Lower leg skin (tissue), 4 donors: ENCODE measurements at regions not wholly inside any gene's neighbourhood (a gene's known extent, or its start where the extent isn't known, plus 50 kb on each side); places are given as distances from the start of the nearest gene placed in this dataset.

Experiments used
- DNase-seq, 2 donors: peaks; one replicate each; pipeline ENCODE4 v3.0.0-alpha.2; 2019; ENCODE audit warnings: low spot score in 2 of 2
- H3K4me3 ChIP-seq: fragments of 200-600 bp; sonication (generic); 2 replicates; pipeline ENCODE4 v1.5.1; 2017; ENCODE audit warnings: mild to moderate bottlenecking, low read depth; ENCODE audit not compliant: poor library complexity, severe bottlenecking
- POLR2A ChIP-seq, 2 donors: fragments of 450-650 bp; IDR thresholded peaks; one replicate each; pipeline ENCODE4 v1.6.1; 2016 to 2017; ENCODE audit warnings: antibody characterized with exemption in 2 of 2, mild to moderate bottlenecking in 1 of 2, moderate library complexity in 1 of 2
- WGBS, 2 donors: methylation state at CpG; one replicate each; pipeline ENCODE4 v1.1.5; 2018; 5-methylcytosine and 5-hydroxymethylcytosine counted together
- intact Hi-C: fragments of 100-400 bp; cut with DNase I; formaldehyde crosslinking; loops from one replicate; pipeline ENCODE4 v1.15.0; 2023; ENCODE audit warnings: low total_unique reads
- TF ChIP-seq, protein P1 (sequence below), 3 donors: fragments of 450-650 bp; IDR thresholded peaks; one replicate each; pipeline ENCODE4 v1.5.1; 2016; ENCODE audit warnings: antibody characterized with exemption in 3 of 3, mild to moderate bottlenecking in 3 of 3, moderate library complexity in 2 of 3

DNA sequence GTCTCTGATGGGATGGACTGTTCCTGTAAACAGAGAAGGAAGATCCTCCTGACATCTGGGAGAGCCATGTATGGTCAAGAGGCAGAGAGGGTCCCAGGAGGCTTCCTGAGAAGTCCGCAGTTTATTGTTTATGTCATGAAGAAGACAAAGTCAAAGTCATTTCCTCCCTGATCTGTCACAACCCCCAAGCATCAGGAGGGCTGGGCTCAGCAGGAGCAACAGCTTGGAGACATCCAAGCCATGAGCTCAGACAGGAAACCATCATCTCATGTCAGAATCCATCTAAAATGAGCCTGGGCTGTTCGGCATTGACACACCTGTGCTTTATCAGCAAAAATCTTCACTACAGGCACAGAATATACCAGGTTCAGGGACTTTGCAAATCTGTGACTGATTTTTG is 325.0 kb upstream of the MSX2 start:
- intact Hi-C loops, result no loop called here
- TF ChIP-seq, protein P1, sequence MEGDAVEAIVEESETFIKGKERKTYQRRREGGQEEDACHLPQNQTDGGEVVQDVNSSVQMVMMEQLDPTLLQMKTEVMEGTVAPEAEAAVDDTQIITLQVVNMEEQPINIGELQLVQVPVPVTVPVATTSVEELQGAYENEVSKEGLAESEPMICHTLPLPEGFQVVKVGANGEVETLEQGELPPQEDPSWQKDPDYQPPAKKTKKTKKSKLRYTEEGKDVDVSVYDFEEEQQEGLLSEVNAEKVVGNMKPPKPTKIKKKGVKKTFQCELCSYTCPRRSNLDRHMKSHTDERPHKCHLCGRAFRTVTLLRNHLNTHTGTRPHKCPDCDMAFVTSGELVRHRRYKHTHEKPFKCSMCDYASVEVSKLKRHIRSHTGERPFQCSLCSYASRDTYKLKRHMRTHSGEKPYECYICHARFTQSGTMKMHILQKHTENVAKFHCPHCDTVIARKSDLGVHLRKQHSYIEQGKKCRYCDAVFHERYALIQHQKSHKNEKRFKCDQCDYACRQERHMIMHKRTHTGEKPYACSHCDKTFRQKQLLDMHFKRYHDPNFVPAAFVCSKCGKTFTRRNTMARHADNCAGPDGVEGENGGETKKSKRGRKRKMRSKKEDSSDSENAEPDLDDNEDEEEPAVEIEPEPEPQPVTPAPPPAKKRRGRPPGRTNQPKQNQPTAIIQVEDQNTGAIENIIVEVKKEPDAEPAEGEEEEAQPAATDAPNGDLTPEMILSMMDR (IDR thresholded peaks at IDR 0.05), result no peak
- no peak for TF ChIP-seq POLR2A (IDR thresholded peaks at IDR 0.05)
- no peak overlapping the region for H3K4me3 ChIP-seq
- DNase-seq, result no peak
- WGBS, 2 donors, result 10 to 34% methylated on average over 2 of the region's 2 CpGs

DNA sequence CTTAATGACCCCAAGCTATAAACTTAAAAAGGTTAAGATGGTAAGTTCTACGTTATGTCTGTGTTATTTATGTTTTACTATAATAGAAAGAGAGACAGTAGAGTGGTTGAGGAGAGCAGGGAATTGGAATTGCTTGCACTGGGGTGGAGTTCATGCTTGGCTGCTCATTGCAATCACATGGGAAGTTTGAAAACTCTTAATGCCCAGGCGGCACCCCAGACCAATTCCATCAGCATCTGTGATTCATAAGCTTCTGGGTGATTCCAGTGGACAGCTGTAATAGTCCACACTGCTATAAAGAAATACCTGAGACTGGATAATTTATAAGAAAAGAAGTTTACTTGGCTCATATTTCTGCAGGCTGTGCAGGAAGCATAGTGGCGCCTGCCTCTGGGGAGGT is 323.9 kb upstream of the MSX2 start:
- DNase-seq, result no peak
- H3K4me3 ChIP-seq, result no peak overlapping the region
- no peak for TF ChIP-seq POLR2A (IDR thresholded peaks at IDR 0.05)
- TF ChIP-seq, protein P1 (IDR thresholded peaks at IDR 0.05), result no peak
- intact Hi-C loops, result no loop called here
- WGBS, 2 donors, result 32 to 55% methylated on average over 3 of the region's 3 CpGs

- no peak overlapping the region for H3K4me3 ChIP-seq
- no peak for DNase-seq
- no peak for TF ChIP-seq POLR2A (IDR thresholded peaks at IDR 0.05)
- TF ChIP-seq, protein P1 (IDR thresholded peaks at IDR 0.05), result no peak
- intact Hi-C loops, result no loop called here
- whole genome bisulfite sequencing, 2 donors, result 45 to 55% methylated on average over 5 of the region's 5 CpGs
These were observed 322.6 kb upstream of the MSX2 start for GRCh38 chr5:174401793-174402192.

- intact Hi-C loops, result no loop called here
- TF ChIP-seq, protein P1 (IDR thresholded peaks at IDR 0.05), result no peak
- no peak for TF ChIP-seq POLR2A (IDR thresholded peaks at IDR 0.05)
- WGBS, 2 donors, result 45 to 50% methylated on average over 4 of the region's 4 CpGs
- no peak overlapping the region for H3K4me3 ChIP-seq
- DNase-seq, result no peak
These were observed 322.1 kb upstream of the MSX2 start for GRCh38 chr5:174402222-174402812.

DNA sequence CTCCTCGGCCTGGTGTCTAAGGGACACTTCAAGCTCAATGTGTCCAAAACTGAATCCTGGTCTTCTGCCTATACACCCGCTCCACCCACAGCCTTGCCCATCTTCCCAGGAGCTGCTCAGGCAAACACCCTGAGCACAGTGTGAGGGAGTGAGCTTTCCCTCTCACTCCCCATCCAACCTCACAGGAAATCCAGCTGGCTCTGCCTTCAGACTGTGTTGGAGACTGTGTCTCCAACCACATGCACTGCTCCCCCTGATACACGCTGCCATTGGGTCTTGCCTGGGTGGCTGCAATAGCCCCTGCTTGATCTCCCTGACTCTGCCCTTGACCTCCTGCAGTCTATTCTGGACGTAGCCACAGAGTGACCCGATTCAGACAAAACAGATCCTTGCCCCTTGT is 319.5 kb upstream of the MSX2 start:
- no peak overlapping the region for H3K4me3 ChIP-seq
- TF ChIP-seq POLR2A (IDR thresholded peaks at IDR 0.05), result no peak
- TF ChIP-seq, protein P1 (IDR thresholded peaks at IDR 0.05), result no peak
- intact Hi-C loops, result no loop called here
- no peak for DNase-seq
- 74 to 93% methylated on average over 5 of the region's 5 CpGs for WGBS, 2 donors

DNA sequence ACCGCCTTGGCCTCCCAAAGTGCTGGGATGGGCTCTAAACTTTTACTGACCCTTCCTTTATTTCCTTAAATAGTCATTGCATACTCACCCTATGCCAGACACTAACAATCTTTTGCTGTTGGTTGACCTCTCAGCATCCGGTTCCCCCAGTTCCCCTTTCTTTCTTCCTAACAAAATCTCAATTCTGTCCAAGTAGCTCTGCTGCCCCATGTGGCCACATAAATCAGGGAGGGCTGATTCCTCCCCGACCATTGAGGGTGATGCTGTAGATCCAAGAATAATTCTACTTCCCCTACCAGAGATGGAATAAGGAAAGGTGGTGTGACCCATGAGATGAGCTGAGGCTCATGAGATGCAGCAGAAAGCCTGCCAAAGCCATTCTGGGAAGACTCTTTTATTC is 315.3 kb upstream of the MSX2 start:
- no peak for TF ChIP-seq POLR2A (IDR thresholded peaks at IDR 0.05)
- TF ChIP-seq, protein P1 (IDR thresholded peaks at IDR 0.05), result no peak
- no peak overlapping the region for H3K4me3 ChIP-seq
- DNase-seq, result no peak
- intact Hi-C loops, result no loop called here
- 67 to 75% methylated on average over 3 of the region's 3 CpGs for WGBS, 2 donors
